Glomerular visceral epithelial cell (primary cell): ENCODE measurements at regions not wholly inside any gene's neighbourhood (a gene's known extent, or its start where the extent isn't known, plus 50 kb on each side); places are given as distances from the start of the nearest gene placed in this dataset.

Source experiments
- DNase-seq: peaks from one replicate; pipeline ENCODE4 v3.0.0-alpha.2; 2016; ENCODE audit errors: extremely low spot score

- DNase-seq, result peak; percentile 55
Observed at GRCh38 chr10:75347186-75347585, 54.4 kb downstream of the ZNF503 start.

- DNase-seq, result no peak
Observed at GRCh38 chr10:75345738-75346137, 55.8 kb downstream of the ZNF503 start.

- no peak for DNase-seq
Observed at GRCh38 chr10:75344170-75344569, 57.4 kb downstream of the ZNF503 start.

- no peak for DNase-seq
Observed at GRCh38 chr10:75342397-75342796, 59.2 kb downstream of the ZNF503 start.

- DNase-seq, result no peak
Observed at GRCh38 chr10:75335983-75336382, 65.6 kb downstream of the ZNF503 start.

GRCh38 chr10:75335191-75335590 is 66.4 kb downstream of the ZNF503 start:
- DNase-seq, result no peak

GRCh38 chr10:75334720-75335119 is 66.8 kb downstream of the ZNF503 start:
- DNase-seq, result no peak

- no peak for DNase-seq
Observed at GRCh38 chr10:75332081-75332480, 69.5 kb downstream of the ZNF503 start.

- DNase-seq, result no peak
Observed at GRCh38 chr10:75331081-75331480, 70.5 kb downstream of the ZNF503 start.

- DNase-seq, result no peak
Observed at GRCh38 chr10:75329190-75329745, 72.3 kb downstream of the ZNF503 start.

- no peak for DNase-seq
Observed at GRCh38 chr10:75326306-75326705, 75.3 kb downstream of the ZNF503 start.

- DNase-seq, result no peak
Observed at GRCh38 chr10:75319274-75319673, 82.3 kb downstream of the ZNF503 start.

GRCh38 chr10:75314570-75314969 is 78.8 kb upstream of the COMTD1 start:
- no peak for DNase-seq

GRCh38 chr10:75312440-75312839 is 76.7 kb upstream of the COMTD1 start:
- no peak for DNase-seq

GRCh38 chr10:75305675-75306074 is 69.9 kb upstream of the COMTD1 start:
- no peak for DNase-seq

- DNase-seq, result peak; percentile 23
Observed at GRCh38 chr10:75304741-75305390, 69.1 kb upstream of the COMTD1 start.

- no peak for DNase-seq
Observed at GRCh38 chr10:75304313-75304712, 68.6 kb upstream of the COMTD1 start.

- DNase-seq, result no peak
Observed at GRCh38 chr10:75303045-75303777, 67.5 kb upstream of the COMTD1 start.

GRCh38 chr10:75302029-75302428 is 66.3 kb upstream of the COMTD1 start:
- DNase-seq, result no peak

GRCh38 chr10:75297021-75297599 is 61.4 kb upstream of the COMTD1 start:
- DNase-seq, result no peak

GRCh38 chr10:75295868-75296441 is 60.2 kb upstream of the COMTD1 start:
- no peak for DNase-seq
